ENCODE measurements at regions not wholly inside any gene's neighbourhood (a gene's known extent, or its start where the extent isn't known, plus 50 kb on each side); places are given as distances from the start of the nearest gene placed in this dataset.
A peak's percentile ranks its signal among the peaks of the same experiment; 100 is the strongest.

DNA sequence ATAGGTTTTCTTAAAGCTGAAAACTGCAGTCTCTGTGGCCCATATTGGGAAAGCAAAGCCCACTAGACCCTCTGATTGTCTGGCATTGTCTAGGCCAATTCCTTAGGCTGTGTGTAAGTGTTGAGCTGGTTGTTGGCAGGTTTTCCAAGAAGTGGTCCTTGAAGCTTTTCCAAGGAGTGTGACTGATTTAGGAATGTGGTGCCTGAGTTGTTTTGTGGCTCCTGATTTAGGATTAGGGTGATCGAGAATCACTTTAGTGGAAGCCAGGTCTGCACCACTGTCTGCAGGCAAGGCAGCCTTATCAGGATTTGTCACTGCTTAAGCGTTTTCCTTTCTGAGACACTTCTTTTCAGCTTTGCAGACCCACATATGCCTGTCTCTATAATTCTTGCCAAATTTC is 339.0 kb upstream of the DDX53 start:
- Histone ChIP-seq H4K20me1 (ENCODE audit: insufficient read depth, low read length) (no peaks in the 10 kb centered on the region), H2AFZ (ENCODE audit: low read depth, low read length) (no peak overlapping the region), H3K9me3 (ENCODE audit: insufficient read depth, low read depth, low read length) (no peaks in the 10 kb centered on the region), H3K4me2 (ENCODE audit: low read length) (no peak overlapping the region), H3K4me3 (ENCODE audit: insufficient read depth, low read depth, low read length) (no peak overlapping the region), H3K27ac (ENCODE audit: low read depth, low read length) (no peak overlapping the region), H3K36me3 (ENCODE audit: insufficient read depth, low read length) (no peaks in the 10 kb centered on the region), H3K4me1 (ENCODE audit: insufficient read depth, low read length) (peaks cover 2% of the 10 kb centered on the region), H3K79me2 (ENCODE audit: insufficient read depth, low read length) (no peaks in the 10 kb centered on the region), H3K9ac (ENCODE audit: low read length) (no peak overlapping the region), H3K27me3 (ENCODE audit: insufficient read depth, low read length) (no peaks in the 10 kb centered on the region)
- FAIRE-seq (peak; percentile 99), DNase-seq (ENCODE audit: low read depth) (peak; percentile 59)
- Mint-ChIP-seq H3K27me3 (ENCODE audit: low read depth, unreplicated experiment) (no peaks in the 10 kb centered on the region), H3K4me1 (ENCODE audit: low read depth, unreplicated experiment) (no peaks in the 10 kb centered on the region), H3K27ac (ENCODE audit: unreplicated experiment) (no peak overlapping the region), H3K9me3 (ENCODE audit: unreplicated experiment) (peaks cover 3% of the 10 kb centered on the region), H3K4me3 (ENCODE audit: unreplicated experiment) (no peak overlapping the region), H3K36me3 (ENCODE audit: low read depth, unreplicated experiment) (no peaks in the 10 kb centered on the region)
- TF ChIP-seq EZH2 (IDR thresholded peaks at IDR 0.05; ENCODE audit: insufficient read depth, low read length), result no peak
- TF ChIP-seq, protein P1, sequence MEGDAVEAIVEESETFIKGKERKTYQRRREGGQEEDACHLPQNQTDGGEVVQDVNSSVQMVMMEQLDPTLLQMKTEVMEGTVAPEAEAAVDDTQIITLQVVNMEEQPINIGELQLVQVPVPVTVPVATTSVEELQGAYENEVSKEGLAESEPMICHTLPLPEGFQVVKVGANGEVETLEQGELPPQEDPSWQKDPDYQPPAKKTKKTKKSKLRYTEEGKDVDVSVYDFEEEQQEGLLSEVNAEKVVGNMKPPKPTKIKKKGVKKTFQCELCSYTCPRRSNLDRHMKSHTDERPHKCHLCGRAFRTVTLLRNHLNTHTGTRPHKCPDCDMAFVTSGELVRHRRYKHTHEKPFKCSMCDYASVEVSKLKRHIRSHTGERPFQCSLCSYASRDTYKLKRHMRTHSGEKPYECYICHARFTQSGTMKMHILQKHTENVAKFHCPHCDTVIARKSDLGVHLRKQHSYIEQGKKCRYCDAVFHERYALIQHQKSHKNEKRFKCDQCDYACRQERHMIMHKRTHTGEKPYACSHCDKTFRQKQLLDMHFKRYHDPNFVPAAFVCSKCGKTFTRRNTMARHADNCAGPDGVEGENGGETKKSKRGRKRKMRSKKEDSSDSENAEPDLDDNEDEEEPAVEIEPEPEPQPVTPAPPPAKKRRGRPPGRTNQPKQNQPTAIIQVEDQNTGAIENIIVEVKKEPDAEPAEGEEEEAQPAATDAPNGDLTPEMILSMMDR (IDR thresholded peaks at IDR 0.05; ENCODE audit: insufficient read depth, low read depth, low read length), result no peak

DNA sequence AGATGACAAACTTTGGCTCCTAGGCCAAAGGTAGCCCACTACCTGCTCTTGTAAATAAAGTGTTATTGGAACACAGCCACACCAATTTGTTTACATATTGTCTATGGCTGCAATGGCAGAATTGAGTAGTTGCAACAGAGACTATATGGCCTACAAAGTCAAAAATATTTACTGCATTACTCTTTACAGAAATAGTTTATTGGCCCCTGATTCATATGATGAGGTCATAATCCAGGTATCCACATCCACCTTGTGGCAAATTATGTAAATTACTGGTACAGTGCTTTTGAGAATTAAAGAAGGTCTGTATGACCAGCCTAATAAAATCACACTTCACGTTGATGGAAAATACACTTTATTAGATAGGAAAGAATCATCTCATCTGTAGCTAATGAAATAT is 337.0 kb upstream of the DDX53 start:
- Histone ChIP-seq H4K20me1 (ENCODE audit: insufficient read depth, low read length) (no peaks in the 10 kb centered on the region), H3K27ac (ENCODE audit: low read depth, low read length) (no peak overlapping the region), H3K9ac (ENCODE audit: low read length) (no peak overlapping the region), H3K36me3 (ENCODE audit: insufficient read depth, low read length) (no peaks in the 10 kb centered on the region), H3K4me2 (ENCODE audit: low read length) (no peak overlapping the region), H3K4me3 (ENCODE audit: insufficient read depth, low read depth, low read length) (no peak overlapping the region), H3K9me3 (ENCODE audit: insufficient read depth, low read depth, low read length) (no peaks in the 10 kb centered on the region), H3K4me1 (ENCODE audit: insufficient read depth, low read length) (peaks cover 2% of the 10 kb centered on the region), H2AFZ (ENCODE audit: low read depth, low read length) (no peak overlapping the region), H3K27me3 (ENCODE audit: insufficient read depth, low read length) (no peaks in the 10 kb centered on the region), H3K79me2 (ENCODE audit: insufficient read depth, low read length) (no peaks in the 10 kb centered on the region)
- Mint-ChIP-seq H3K36me3 (ENCODE audit: low read depth, unreplicated experiment) (no peaks in the 10 kb centered on the region), H3K4me3 (ENCODE audit: unreplicated experiment) (no peak overlapping the region), H3K27ac (ENCODE audit: unreplicated experiment) (no peak overlapping the region), H3K9me3 (ENCODE audit: unreplicated experiment) (no peaks in the 10 kb centered on the region), H3K27me3 (ENCODE audit: low read depth, unreplicated experiment) (no peaks in the 10 kb centered on the region), H3K4me1 (ENCODE audit: low read depth, unreplicated experiment) (no peaks in the 10 kb centered on the region)
- FAIRE-seq, result no peak
- no peak for DNase-seq (ENCODE audit: low read depth)
- no peak for TF ChIP-seq EZH2 (IDR thresholded peaks at IDR 0.05; ENCODE audit: insufficient read depth, low read length)
- TF ChIP-seq, protein P1 (IDR thresholded peaks at IDR 0.05; ENCODE audit: insufficient read depth, low read depth, low read length), result no peak

DNA sequence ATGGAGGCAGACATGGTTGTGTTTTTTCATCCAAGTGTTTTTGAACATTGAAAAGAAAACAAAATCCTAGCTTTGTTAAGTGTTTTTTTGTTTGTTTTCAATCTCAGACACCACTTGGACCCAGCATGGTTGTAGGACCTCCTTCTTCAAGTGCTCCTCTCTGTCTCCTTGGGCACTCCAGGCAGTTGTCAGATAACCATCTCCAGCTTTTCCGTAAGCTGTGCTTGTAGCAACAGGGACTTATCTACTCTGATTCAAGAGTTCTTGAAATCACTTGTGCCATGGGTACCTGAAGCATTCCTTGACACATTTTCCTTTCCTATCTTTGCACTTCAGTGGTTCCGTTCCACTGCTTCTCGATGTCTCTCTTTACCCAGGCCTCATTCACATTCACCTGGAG is 334.9 kb upstream of the DDX53 start:
- Mint-ChIP-seq H3K9me3 (ENCODE audit: unreplicated experiment) (no peaks in the 10 kb centered on the region), H3K27me3 (ENCODE audit: low read depth, unreplicated experiment) (no peaks in the 10 kb centered on the region), H3K4me1 (ENCODE audit: low read depth, unreplicated experiment) (no peaks in the 10 kb centered on the region), H3K4me3 (ENCODE audit: unreplicated experiment) (no peak overlapping the region), H3K36me3 (ENCODE audit: low read depth, unreplicated experiment) (no peaks in the 10 kb centered on the region), H3K27ac (ENCODE audit: unreplicated experiment) (no peak overlapping the region)
- FAIRE-seq (peak; percentile 50), DNase-seq (ENCODE audit: low read depth) (no peak)
- Histone ChIP-seq H3K79me2 (ENCODE audit: insufficient read depth, low read length) (no peaks in the 10 kb centered on the region), H4K20me1 (ENCODE audit: insufficient read depth, low read length) (no peaks in the 10 kb centered on the region), H3K4me2 (ENCODE audit: low read length) (no peak overlapping the region), H3K9ac (ENCODE audit: low read length) (no peak overlapping the region), H3K27ac (ENCODE audit: low read depth, low read length) (no peak overlapping the region), H3K36me3 (ENCODE audit: insufficient read depth, low read length) (no peaks in the 10 kb centered on the region), H3K4me1 (ENCODE audit: insufficient read depth, low read length) (peaks cover 2% of the 10 kb centered on the region), H3K27me3 (ENCODE audit: insufficient read depth, low read length) (no peaks in the 10 kb centered on the region), H3K9me3 (ENCODE audit: insufficient read depth, low read depth, low read length) (no peaks in the 10 kb centered on the region), H3K4me3 (ENCODE audit: insufficient read depth, low read depth, low read length) (no peak overlapping the region), H2AFZ (ENCODE audit: low read depth, low read length) (no peak overlapping the region)
- TF ChIP-seq, protein P1 (IDR thresholded peaks at IDR 0.05; ENCODE audit: insufficient read depth, low read depth, low read length), result no peak
- TF ChIP-seq EZH2 (IDR thresholded peaks at IDR 0.05; ENCODE audit: insufficient read depth, low read length), result no peak

Measured in astrocyte (in vitro differentiated cells and primary cell).